ENCODE measurements at regions not wholly inside any gene's neighbourhood (a gene's known extent, or its start where the extent isn't known, plus 50 kb on each side); places are given as distances from the start of the nearest gene placed in this dataset.
"Not testable (repeated sequence)": the region's sequence is repeated elsewhere in the genome, so short reads cannot be mapped to it uniquely, and the experiment has no call there.

DNA sequence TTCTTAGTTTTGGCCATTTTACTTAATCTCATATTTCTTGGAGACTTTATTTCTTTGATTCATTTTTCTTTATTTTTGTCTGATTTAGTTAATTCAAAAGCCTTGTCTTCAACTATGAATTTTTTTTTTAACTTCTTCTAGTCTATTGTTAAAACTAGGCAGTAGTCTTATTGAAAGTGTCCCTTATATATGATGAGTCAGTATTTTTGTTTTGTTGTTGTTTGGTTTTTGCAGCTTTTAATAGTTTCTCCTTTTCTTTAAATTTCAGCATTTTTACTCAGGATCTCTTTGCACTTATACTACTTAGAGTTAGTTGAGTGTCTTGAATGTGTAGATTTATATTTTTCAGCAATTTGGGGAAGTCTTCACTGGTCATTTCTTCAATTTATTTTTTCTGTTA, 758.5 kb upstream of the CDH8 start:
- Mint-ChIP-seq H3K27ac (no peak overlapping the region), H3K4me1 (ENCODE audit: low read depth) (no peaks in the 10 kb centered on the region), H3K9me3 (peaks cover 43% of the 10 kb centered on the region), H3K36me3 (ENCODE audit: low read depth) (no peaks in the 10 kb centered on the region), H3K4me3 (no peak overlapping the region), H3K27me3 (no peaks in the 10 kb centered on the region)
- intact Hi-C loops (cut with micrococcal nuclease) = no loop called here

DNA sequence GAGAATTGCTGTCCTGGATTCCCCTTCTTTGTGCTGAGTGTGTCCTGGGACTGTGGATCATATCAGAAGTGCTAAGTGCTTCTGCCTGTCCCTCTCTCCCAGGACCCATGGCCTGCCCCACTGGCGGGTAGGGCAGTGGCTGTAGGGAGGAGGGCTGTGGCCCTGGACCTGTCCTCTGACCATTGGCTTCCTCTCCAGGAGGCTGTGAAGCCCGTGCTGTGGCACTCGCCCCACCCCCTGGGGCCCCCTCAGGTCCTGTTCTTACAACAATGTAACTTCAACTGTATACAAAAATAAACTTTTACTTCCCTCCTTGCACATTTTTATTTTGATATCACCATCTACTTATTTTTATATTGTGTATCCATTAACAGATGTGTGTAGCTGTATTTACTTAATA, 743.8 kb upstream of the CDH8 start:
- H3K27ac Mint-ChIP-seq; H3K9me3 Mint-ChIP-seq; H3K36me3 Mint-ChIP-seq (ENCODE audit: low read depth); H3K4me3 Mint-ChIP-seq; H3K27me3 Mint-ChIP-seq; H3K4me1 Mint-ChIP-seq (ENCODE audit: low read depth); intact Hi-C loops (cut with micrococcal nuclease): not testable (repeated sequence)

DNA sequence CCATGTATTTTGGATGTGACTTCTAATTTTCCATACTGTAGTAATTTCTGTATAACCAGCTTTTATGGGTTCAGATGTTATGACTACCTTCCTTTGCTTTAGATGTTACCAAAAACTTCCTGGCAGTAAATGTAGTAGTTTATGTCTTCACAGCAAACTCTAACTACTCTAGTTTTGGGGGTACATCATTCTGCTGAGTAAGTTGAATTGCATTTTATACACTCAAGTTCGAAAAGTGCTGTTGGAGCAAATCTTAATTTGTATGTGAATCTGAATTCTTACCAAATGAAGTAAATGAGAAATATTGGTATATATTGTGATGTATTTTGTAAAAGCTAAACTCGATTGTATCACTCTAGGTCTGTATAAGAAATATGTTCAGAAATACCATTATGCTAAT, 728.3 kb upstream of the CDH8 start:
- Mint-ChIP-seq H3K27me3 (no peaks in the 10 kb centered on the region), H3K4me1 (ENCODE audit: low read depth) (no peaks in the 10 kb centered on the region), H3K27ac (no peak overlapping the region), H3K36me3 (ENCODE audit: low read depth) (no peaks in the 10 kb centered on the region), H3K9me3 (peaks cover 20% of the 10 kb centered on the region), H3K4me3 (no peak overlapping the region)
- intact Hi-C loops (cut with micrococcal nuclease) = no loop called here

DNA sequence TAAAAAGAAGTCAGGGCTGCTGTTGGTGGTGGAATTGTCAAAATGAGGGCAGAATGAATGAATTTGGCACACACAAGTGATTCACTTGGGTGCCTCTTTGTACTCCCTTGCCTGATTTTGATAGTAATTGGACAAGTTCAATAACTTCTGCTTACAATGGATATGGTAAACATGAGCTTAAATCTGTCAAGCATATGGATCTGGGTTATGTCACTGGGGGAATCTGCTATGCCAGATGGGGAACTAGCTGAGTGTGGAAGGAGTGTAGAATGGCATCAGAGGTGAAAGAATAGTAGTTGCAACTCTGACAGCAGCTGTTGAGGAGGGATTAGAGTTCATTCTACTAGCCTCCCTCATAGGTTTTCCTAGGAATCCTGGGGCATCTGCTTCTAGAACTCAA, 724.2 kb upstream of the CDH8 start:
- peaks cover 41% of the 10 kb centered on the region for H3K9me3 Mint-ChIP-seq
- H3K27me3 Mint-ChIP-seq = no peaks in the 10 kb centered on the region
- peaks cover 9% of the 10 kb centered on the region for H3K4me1 Mint-ChIP-seq (ENCODE audit: low read depth)
- intact Hi-C loops (cut with micrococcal nuclease) = no loop called here
- H3K4me3 Mint-ChIP-seq = no peak overlapping the region
- no peak overlapping the region for H3K27ac Mint-ChIP-seq
- H3K36me3 Mint-ChIP-seq (ENCODE audit: low read depth) = no peaks in the 10 kb centered on the region

DNA sequence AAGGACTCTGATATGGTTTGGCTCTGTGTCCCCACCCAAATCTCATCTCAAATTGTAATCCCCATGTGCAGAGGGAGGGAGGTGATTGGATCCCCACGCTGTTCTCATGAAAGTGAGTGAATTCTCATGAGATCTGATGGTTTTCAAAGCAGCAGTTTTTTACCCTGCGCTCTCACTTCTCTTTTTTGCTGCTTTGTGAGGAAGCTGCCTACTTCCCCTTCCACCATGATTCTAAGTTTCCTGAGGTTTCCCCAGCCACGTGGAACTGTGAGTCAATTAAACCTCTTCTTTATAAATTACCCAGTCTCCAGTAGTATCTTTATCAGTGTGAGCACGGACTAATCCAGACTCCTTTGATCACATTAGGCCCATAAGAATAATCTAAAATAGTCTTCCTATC, 719.7 kb upstream of the CDH8 start:
- no peaks in the 10 kb centered on the region for H3K36me3 Mint-ChIP-seq (ENCODE audit: low read depth)
- H3K27me3 Mint-ChIP-seq = no peaks in the 10 kb centered on the region
- peaks cover 41% of the 10 kb centered on the region for H3K9me3 Mint-ChIP-seq
- H3K4me1 Mint-ChIP-seq (ENCODE audit: low read depth) = peaks cover 9% of the 10 kb centered on the region
- intact Hi-C loops (cut with micrococcal nuclease) = no loop called here
- H3K27ac Mint-ChIP-seq = no peak overlapping the region
- H3K4me3 Mint-ChIP-seq = no peak overlapping the region

DNA sequence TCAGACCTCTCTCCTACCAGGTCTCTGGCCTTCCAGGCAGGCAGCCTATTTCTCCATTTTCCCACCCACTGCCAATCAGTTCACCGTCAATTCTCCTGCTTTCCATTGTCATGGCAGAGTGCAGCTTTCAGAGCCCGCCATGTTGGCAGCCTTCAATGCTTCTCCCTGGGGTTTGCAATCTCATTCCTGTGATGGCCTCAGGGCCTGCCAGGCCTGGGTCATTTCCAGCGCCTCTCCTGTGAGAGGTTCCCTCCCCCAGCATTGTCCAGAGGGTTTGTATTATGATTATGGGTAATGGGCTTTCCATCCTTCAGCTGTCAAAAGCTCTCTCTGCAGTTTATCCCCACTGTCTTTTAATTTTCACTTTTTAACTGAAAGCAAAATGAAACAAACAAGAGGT, 716.6 kb upstream of the CDH8 start:
- Mint-ChIP-seq H3K4me3 (no peak overlapping the region), H3K27me3 (no peaks in the 10 kb centered on the region), H3K36me3 (ENCODE audit: low read depth) (no peaks in the 10 kb centered on the region), H3K4me1 (ENCODE audit: low read depth) (peaks cover 9% of the 10 kb centered on the region), H3K27ac (no peak overlapping the region), H3K9me3 (peaks cover 26% of the 10 kb centered on the region)
- intact Hi-C loops (cut with micrococcal nuclease) = no loop called here

DNA sequence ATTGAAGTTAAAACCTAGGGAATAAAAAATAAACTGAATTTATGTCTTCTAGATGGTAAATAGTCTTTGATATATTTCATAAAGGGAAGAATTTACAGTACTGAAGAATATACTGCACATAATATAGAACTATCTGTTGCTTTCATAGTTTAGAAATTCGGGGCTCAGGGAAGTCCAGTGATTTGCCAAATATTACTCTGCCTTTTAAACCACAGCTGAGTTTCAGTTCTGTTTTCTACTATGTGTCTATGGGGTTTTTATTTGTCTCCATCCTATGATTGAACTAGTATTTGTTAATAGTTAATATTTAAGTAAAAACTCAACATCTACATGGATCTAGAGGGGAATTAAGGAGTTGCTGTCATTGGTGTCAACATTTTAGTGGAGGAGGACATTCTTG, 715.0 kb upstream of the CDH8 start:
- Mint-ChIP-seq H3K27me3 (no peaks in the 10 kb centered on the region), H3K4me3 (no peak overlapping the region)

DNA sequence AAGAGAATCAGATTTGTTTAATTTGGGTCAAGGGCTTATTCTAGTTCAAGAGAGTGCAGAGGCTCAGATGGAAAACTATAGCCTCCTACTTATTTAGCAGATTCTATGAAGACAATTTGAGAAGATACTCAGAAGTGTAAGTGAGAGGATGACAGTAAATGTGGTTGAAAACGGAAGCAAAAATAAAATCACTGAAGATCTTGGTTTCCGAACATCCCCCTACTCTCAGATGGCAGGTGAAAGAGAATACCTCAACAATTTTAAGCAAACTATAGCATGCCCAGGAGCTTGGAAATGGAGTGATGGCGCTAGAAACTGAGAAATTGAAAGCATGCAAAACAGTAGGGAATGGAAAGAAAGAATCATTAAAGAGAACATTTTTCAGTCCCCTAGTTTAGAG, 705.5 kb upstream of the CDH8 start:
- intact Hi-C loops (cut with micrococcal nuclease) = no loop called here
- Mint-ChIP-seq H3K27me3 (no peaks in the 10 kb centered on the region), H3K4me3 (no peak overlapping the region), H3K27ac (no peak overlapping the region), H3K4me1 (ENCODE audit: low read depth) (no peaks in the 10 kb centered on the region), H3K9me3 (peaks cover 9% of the 10 kb centered on the region), H3K36me3 (ENCODE audit: low read depth) (no peaks in the 10 kb centered on the region)

More for the DNA sequence above, 715.0 kb upstream of the CDH8 start:
- Mint-ChIP-seq H3K4me1 (ENCODE audit: low read depth) (peaks cover 7% of the 10 kb centered on the region), H3K9me3 (peaks cover 18% of the 10 kb centered on the region), H3K27ac (no peak overlapping the region), H3K36me3 (ENCODE audit: low read depth) (no peaks in the 10 kb centered on the region)
- intact Hi-C loops (cut with micrococcal nuclease) = no loop called here

DNA sequence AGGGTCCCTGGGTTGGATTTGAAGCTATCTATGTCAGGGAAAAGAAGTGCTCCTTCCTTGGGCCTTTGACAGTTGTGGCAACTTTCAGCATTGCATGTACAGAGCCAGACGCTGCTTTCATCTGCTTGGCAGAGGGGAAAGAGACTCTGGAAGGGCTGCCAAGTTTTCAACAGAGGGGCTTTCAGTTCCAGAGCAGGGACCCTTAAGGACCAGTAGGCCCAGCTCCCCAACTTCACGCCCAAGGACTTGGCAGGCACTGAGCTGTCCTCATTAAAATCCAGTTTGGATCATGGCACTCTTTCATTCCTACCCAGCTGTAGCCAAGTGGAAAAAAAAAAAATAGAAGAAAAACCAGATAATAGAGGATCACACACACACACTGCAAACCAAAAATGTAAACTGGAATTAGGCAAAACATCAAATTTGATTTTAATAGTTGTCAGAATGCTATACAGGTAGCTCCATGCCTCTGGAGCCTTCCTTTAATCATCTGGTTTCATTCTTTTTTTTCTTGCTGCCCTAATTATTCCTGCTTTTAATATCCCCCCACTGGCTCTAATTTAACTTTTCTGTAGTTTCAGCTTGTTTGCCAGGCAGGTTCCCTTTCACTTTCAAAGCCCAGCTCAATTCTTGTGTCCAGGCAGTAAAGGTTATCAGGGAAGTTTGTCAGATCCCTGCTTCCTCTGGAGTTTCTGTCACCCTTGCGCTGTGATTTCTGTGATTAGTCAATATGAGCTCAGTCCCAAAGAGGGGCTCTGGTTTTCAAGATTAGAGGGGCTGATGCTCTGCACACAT, 702.6 kb upstream of the CDH8 start:
- Mint-ChIP-seq H3K4me1 (ENCODE audit: low read depth) (no peaks in the 10 kb centered on the region), H3K27me3 (no peaks in the 10 kb centered on the region), H3K36me3 (ENCODE audit: low read depth) (no peaks in the 10 kb centered on the region), H3K9me3 (peaks cover 9% of the 10 kb centered on the region), H3K27ac (no peak overlapping the region), H3K4me3 (no peak overlapping the region)
- intact Hi-C loops (cut with micrococcal nuclease) = no loop called here

DNA sequence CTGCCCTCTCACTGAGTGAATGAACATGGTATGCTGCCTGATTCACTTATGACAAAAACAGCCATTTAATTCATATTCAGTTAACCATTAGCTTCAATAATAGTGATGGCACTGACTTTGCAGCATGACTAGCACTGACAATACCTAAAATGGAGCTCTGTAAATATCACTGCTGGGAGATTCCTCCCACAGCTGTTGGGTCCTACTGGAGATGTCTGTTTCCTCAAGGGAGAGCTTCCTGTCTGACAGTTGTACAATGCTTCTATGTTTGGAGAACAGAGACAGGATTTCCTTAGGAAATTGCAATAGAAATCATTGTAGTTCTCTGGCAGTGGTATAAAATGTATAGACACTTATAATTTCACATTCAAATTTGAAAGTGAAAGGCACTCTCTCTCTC, 695.9 kb upstream of the CDH8 start:
- intact Hi-C loops (cut with micrococcal nuclease) = no loop called here
- Mint-ChIP-seq H3K27ac (no peak overlapping the region), H3K36me3 (ENCODE audit: low read depth) (no peaks in the 10 kb centered on the region), H3K9me3 (no peaks in the 10 kb centered on the region), H3K4me3 (no peak overlapping the region), H3K4me1 (ENCODE audit: low read depth) (no peaks in the 10 kb centered on the region), H3K27me3 (no peaks in the 10 kb centered on the region)

DNA sequence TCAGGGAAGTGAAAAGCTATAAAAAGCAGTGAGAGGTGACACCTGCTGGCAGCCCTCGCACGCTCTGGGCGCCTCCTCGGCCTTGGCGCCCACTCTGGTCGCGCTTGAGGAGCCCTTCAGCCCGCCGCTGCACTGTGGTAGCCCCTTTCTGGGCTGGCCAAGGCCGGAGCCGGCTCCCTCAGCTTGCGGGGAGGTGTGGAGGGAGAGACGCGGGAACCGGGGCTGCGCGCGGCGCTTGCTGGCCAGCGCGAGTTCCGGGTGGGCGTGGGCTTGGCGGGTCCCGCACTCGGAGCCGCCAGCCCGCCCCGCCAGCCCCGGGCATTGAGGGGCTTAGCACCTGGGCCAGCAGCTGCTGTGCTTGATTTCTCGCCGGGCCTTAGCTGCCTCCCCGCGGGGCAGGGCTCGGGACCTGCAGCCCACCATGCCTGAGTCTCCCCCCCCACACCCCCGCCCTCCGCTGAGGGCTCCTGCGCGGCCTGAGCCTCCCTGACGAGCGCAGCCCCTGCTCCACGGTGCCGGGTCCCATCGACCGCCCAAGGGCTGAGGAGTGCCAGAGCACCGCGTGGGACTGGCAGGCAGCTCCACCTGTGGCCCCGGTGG, 688.5 kb upstream of the CDH8 start:
- peaks cover 31% of the 10 kb centered on the region for H3K9me3 Mint-ChIP-seq

DNA sequence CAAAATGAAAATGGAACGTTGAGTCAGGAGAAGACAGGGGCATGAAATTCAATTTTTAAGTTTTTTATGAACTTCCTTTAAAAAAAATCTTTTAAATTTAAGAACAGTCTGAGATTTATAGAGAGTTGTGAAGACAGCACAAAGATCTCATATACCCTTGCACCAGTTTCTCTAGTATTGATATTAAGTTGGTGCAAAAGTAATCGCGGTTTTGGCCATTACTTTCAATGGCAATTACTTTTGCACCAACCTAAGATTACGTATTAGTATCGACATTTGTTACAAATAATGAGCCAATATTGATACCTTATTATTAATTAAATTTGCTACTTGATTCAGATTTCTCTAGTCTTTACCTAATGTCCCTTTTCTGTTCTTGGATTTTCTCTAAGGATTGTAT, 684.4 kb upstream of the CDH8 start:
- no peak overlapping the region for H3K4me3 Mint-ChIP-seq
- H3K9me3 Mint-ChIP-seq = peaks cover 23% of the 10 kb centered on the region
- H3K4me1 Mint-ChIP-seq (ENCODE audit: low read depth) = no peaks in the 10 kb centered on the region
- H3K27me3 Mint-ChIP-seq = no peaks in the 10 kb centered on the region
- H3K36me3 Mint-ChIP-seq (ENCODE audit: low read depth) = no peaks in the 10 kb centered on the region
- intact Hi-C loops (cut with micrococcal nuclease) = no loop called here
- no peak overlapping the region for H3K27ac Mint-ChIP-seq

More for the DNA sequence above, 688.5 kb upstream of the CDH8 start:
- H3K27me3 Mint-ChIP-seq; H3K4me1 Mint-ChIP-seq (ENCODE audit: low read depth); H3K4me3 Mint-ChIP-seq; intact Hi-C loops (cut with micrococcal nuclease); H3K27ac Mint-ChIP-seq; H3K36me3 Mint-ChIP-seq (ENCODE audit: low read depth): not testable (repeated sequence)

DNA sequence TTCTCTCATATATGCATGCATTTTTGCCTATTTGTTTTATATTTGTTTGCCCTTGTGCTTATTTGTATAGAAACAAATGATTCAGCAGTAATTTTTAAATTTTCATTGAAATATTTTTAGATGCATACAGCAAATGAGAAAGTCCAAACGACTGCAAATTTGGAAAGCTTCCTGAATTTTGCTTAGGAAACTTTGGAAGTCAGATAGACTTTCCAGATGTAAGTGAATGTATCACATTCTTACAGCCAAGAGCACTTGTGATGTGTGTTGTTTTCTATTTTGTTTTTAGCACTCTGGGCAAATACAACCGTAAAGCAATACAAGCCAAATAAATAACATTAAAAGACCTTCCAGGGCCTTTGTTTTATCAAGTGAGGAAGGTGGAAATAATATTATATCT, 680.8 kb upstream of the CDH8 start:
- H3K27ac Mint-ChIP-seq = no peak overlapping the region
- no peaks in the 10 kb centered on the region for H3K4me1 Mint-ChIP-seq (ENCODE audit: low read depth)
- intact Hi-C loops (cut with micrococcal nuclease) = no loop called here
- H3K4me3 Mint-ChIP-seq = no peak overlapping the region
- H3K9me3 Mint-ChIP-seq = peaks cover 10% of the 10 kb centered on the region
- no peaks in the 10 kb centered on the region for H3K36me3 Mint-ChIP-seq (ENCODE audit: low read depth)
- no peaks in the 10 kb centered on the region for H3K27me3 Mint-ChIP-seq

DNA sequence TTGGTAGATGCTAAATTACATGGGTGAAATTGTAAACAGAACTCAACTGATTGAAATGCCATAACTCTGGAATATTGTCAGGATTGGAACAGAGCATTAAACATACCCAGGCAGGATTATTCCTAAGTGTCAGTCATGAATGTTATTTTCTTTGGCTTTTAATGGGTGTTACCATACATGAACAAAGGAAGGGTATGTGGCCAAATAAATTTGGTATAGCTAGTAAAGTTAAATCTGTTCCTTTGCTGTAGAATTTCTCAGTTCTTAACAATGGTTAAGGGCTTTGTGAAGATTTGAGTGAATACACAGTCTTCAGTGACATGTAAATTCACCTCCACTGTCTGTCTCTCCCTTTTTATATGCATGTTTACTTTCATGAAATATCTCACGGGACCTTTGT, 679.5 kb upstream of the CDH8 start:
- H3K4me3 Mint-ChIP-seq = no peak overlapping the region
- intact Hi-C loops (cut with micrococcal nuclease) = no loop called here
- H3K4me1 Mint-ChIP-seq (ENCODE audit: low read depth) = no peaks in the 10 kb centered on the region
- H3K36me3 Mint-ChIP-seq (ENCODE audit: low read depth) = no peaks in the 10 kb centered on the region
- H3K9me3 Mint-ChIP-seq = peaks cover 9% of the 10 kb centered on the region
- H3K27me3 Mint-ChIP-seq = no peaks in the 10 kb centered on the region
- no peak overlapping the region for H3K27ac Mint-ChIP-seq

DNA sequence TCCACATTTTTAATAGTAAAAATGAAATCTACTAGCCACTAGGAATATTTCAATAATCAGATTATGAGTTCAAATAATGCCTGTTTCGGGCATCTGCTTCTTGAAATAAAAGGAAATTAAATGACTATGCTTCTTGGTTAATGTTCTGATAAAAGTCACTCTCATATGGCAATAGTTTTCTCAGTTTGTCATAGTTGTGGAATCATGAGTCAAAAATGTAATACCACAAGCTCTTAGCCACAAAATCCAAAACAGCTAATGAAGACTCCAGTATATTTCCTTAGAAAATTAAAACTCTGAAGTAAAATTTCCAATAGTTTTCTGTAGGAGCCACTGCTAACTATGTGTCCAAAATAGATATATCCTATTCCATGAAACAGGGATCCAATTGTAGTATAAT, 676.3 kb upstream of the CDH8 start:
- Mint-ChIP-seq H3K27me3 (no peaks in the 10 kb centered on the region), H3K36me3 (ENCODE audit: low read depth) (no peaks in the 10 kb centered on the region), H3K27ac (no peak overlapping the region), H3K4me3 (no peak overlapping the region), H3K4me1 (ENCODE audit: low read depth) (no peaks in the 10 kb centered on the region), H3K9me3 (no peaks in the 10 kb centered on the region)
- intact Hi-C loops (cut with micrococcal nuclease) = no loop called here
